H1 (cell line): ENCODE measurements at regions not wholly inside any gene's neighbourhood (a gene's known extent, or its start where the extent isn't known, plus 50 kb on each side); places are given as distances from the start of the nearest gene placed in this dataset.

ENCODE experiments used
- NRF1 ChIP-seq: IDR thresholded peaks from 2 replicates; pipeline ENCODE4 v1.6.1; 2011; ENCODE audit warnings: mild to moderate bottlenecking, low read depth, low read length, improper control_type of control experiment
- PHF8 ChIP-seq: fragments of 200-600 bp; sonication (generic); conservative IDR thresholded peaks from 2 replicates; pipeline ENCODE4 v1.7.1; 2012; ENCODE audit warnings: low read depth, mild to moderate bottlenecking, inconsistent platforms, low read length, moderate library complexity
- RXRA ChIP-seq: IDR thresholded peaks from 2 replicates; pipeline ENCODE4 v1.6.1; 2011; ENCODE audit warnings: low read depth, mild to moderate bottlenecking, low read length, moderate library complexity; ENCODE audit not compliant: insufficient read depth
- SRF ChIP-seq: IDR thresholded peaks from 2 replicates; pipeline ENCODE4 v1.6.1; 2011; ENCODE audit warnings: mild to moderate bottlenecking, low read depth, low read length, moderate library complexity
- TF ChIP-seq, protein P1 (sequence below), 3 experiments: IDR thresholded peaks; 1 replicate in 2 of 3; 2 replicates in 1 of 3; pipeline versions ENCODE4 v1.5.1 to v1.6.1; 2011; ENCODE audit warnings: low read length in 3 of 3, mild to moderate bottlenecking in 3 of 3, inconsistent platforms in 2 of 3, low read depth in 1 of 3, moderate library complexity in 1 of 3; ENCODE audit not compliant: insufficient read depth in 1 of 3; ENCODE audit errors: control extremely low read depth in 1 of 3

DNA sequence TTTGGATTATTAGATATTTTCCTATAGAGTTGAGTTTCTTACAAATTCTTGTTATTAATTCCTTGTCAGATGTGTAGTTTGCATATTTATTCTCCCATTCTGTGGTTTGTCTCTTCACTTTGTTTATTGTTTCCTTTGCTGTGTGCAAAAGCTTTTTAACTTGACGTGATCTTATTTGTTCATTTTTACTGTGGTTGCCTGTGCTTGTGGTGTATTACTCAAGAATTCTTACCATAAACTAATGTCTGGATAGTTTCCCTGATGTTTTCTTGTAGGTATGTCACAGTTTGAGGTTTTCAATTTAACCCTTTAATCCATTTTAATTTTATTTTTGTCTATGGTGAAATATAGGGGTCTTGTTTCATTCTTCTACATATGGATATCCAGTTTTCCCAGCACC lies 72.1 kb upstream of the LHX8 start:
- TF ChIP-seq PHF8 (no peak), RXRA (no peak), NRF1 (no peak), SRF (no peak)
- TF ChIP-seq, protein P1, sequence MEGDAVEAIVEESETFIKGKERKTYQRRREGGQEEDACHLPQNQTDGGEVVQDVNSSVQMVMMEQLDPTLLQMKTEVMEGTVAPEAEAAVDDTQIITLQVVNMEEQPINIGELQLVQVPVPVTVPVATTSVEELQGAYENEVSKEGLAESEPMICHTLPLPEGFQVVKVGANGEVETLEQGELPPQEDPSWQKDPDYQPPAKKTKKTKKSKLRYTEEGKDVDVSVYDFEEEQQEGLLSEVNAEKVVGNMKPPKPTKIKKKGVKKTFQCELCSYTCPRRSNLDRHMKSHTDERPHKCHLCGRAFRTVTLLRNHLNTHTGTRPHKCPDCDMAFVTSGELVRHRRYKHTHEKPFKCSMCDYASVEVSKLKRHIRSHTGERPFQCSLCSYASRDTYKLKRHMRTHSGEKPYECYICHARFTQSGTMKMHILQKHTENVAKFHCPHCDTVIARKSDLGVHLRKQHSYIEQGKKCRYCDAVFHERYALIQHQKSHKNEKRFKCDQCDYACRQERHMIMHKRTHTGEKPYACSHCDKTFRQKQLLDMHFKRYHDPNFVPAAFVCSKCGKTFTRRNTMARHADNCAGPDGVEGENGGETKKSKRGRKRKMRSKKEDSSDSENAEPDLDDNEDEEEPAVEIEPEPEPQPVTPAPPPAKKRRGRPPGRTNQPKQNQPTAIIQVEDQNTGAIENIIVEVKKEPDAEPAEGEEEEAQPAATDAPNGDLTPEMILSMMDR (IDR thresholded peaks at IDR 0.05; ENCODE audit: control extremely low read depth in 1 of 3, insufficient read depth in 1 of 3, low read depth in 1 of 3, low read length in 3 of 3), result no peak
